ENCODE measurements at regions not wholly inside any gene's neighbourhood (a gene's known extent, or its start where the extent isn't known, plus 50 kb on each side); places are given as distances from the start of the nearest gene placed in this dataset.

DNA sequence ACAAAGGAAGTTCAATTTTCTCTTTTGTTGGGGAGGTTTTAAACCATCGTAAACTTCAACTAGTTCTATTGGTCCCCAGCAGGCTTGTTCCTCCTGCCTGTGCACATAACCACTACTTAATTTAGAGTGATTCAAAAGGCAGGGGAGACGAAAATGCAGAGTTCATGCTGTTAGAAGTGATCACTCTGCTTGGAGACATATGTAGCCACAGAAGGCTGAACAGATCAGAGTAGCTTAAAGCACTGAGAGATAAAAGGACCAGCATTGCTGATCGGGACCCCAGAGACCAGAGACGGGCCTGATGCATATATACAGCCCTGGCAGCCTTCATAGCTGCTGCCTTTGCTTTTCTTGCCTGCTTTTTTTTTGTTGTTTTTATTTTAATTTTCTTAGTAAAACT, 662.0 kb upstream of the CPEB2 start:
- no peak overlapping the region for H2BK12ac ChIP-seq (ENCODE audit: insufficient read length, low read depth, low read length)
- no peak overlapping the region for H4K91ac ChIP-seq (ENCODE audit: insufficient read length, low read depth, low read length)
- peaks cover 17 to 21% of the 10 kb centered on the region in 2 experiments for H3K4me1 Mint-ChIP-seq
- no peak overlapping the region for H4K5ac ChIP-seq (ENCODE audit: insufficient read length, low read depth, low read length)
- no peaks in the 10 kb centered on the region for H3K27me3 ChIP-seq (ENCODE audit: insufficient read depth, low read length)
- H3K9ac ChIP-seq (ENCODE audit: extremely low read depth, insufficient read length, low read length): no peak overlapping the region
- DNase-seq: no peak
- H3K18ac ChIP-seq (ENCODE audit: insufficient read length, low read depth, low read length): no peak overlapping the region
- no peak overlapping the region for H3K56ac ChIP-seq (ENCODE audit: insufficient read length, low read depth, low read length)
- no peak overlapping the region for H3K23ac ChIP-seq (ENCODE audit: insufficient read length, low read depth, low read length)
- no peaks in the 10 kb centered on the region for H3K9me3 ChIP-seq (ENCODE audit: control insufficient read depth, low read depth, low read length)
- H3K27ac Mint-ChIP-seq: no peak overlapping the region
- no peaks in the 10 kb centered on the region; the same call in 1 of the 2 replicates for H3K79me2 ChIP-seq (ENCODE audit: insufficient read depth, low read length)
- no peak overlapping the region for H3K4me2 ChIP-seq (ENCODE audit: insufficient read depth, insufficient read length, low read length)
- H3K36me3 Mint-ChIP-seq (ENCODE audit: insufficient read depth in 1 of 3, low read depth in 3 of 3): no peaks in the 10 kb centered on the region
- H2BK20ac ChIP-seq (ENCODE audit: low read depth, low read length, poor library complexity, severe bottlenecking): no peak overlapping the region
- H2AFZ ChIP-seq (ENCODE audit: low read length): no peak overlapping the region
- H3K27ac ChIP-seq (ENCODE audit: insufficient read length, low read depth, low read length): no peak overlapping the region
- no peaks in the 10 kb centered on the region for H3K23me2 ChIP-seq (ENCODE audit: insufficient read length, low read depth, low read length, poor library complexity, severe bottlenecking)
- no peaks in the 10 kb centered on the region for H3K79me1 ChIP-seq (ENCODE audit: insufficient read depth, low read depth, low read length, poor library complexity, severe bottlenecking)
- H4K8ac ChIP-seq (replicated peaks; ENCODE audit: insufficient read length, low read depth, low read length): no peak overlapping the region
- H3K4me1 ChIP-seq (ENCODE audit: insufficient read depth, low read length): no peaks in the 10 kb centered on the region; the same call in 1 of the 2 replicates
- H2AK5ac ChIP-seq (ENCODE audit: insufficient read length, low read length): no peak overlapping the region
- no peak overlapping the region for H3K4me3 Mint-ChIP-seq
- no peak overlapping the region for H3T11ph ChIP-seq (ENCODE audit: low read length)
- no peak overlapping the region for H2BK15ac ChIP-seq (ENCODE audit: low read depth, low read length)
- no peak overlapping the region for H2BK5ac ChIP-seq (ENCODE audit: insufficient read length, low read length)
- no peak overlapping the region for H3K14ac ChIP-seq (ENCODE audit: insufficient read depth, low read length)
- H2BK120ac ChIP-seq (ENCODE audit: low read depth, low read length, poor library complexity, severe bottlenecking): no peak overlapping the region
- TF ChIP-seq, protein P1, sequence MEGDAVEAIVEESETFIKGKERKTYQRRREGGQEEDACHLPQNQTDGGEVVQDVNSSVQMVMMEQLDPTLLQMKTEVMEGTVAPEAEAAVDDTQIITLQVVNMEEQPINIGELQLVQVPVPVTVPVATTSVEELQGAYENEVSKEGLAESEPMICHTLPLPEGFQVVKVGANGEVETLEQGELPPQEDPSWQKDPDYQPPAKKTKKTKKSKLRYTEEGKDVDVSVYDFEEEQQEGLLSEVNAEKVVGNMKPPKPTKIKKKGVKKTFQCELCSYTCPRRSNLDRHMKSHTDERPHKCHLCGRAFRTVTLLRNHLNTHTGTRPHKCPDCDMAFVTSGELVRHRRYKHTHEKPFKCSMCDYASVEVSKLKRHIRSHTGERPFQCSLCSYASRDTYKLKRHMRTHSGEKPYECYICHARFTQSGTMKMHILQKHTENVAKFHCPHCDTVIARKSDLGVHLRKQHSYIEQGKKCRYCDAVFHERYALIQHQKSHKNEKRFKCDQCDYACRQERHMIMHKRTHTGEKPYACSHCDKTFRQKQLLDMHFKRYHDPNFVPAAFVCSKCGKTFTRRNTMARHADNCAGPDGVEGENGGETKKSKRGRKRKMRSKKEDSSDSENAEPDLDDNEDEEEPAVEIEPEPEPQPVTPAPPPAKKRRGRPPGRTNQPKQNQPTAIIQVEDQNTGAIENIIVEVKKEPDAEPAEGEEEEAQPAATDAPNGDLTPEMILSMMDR (conservative IDR thresholded peaks at IDR 0.05): no peak
- no peaks in the 10 kb centered on the region for H4K20me1 ChIP-seq (ENCODE audit: control insufficient read depth, insufficient read depth, insufficient read length)
- WGBS (ENCODE audit: extremely low coverage, insufficient read length, low lambda C conversion rate): no CpG with 5 or more reads among the region's 4 CpGs
- H3K27me3 Mint-ChIP-seq (ENCODE audit: low read depth): no peaks in the 10 kb centered on the region
- H3K4ac ChIP-seq (ENCODE audit: low read depth, low read length): no peak overlapping the region
- no peaks in the 10 kb centered on the region for H3K9me3 Mint-ChIP-seq

Measured in H9 (cell line).